ENCODE measurements at regions not wholly inside any gene's neighbourhood (a gene's known extent, or its start where the extent isn't known, plus 50 kb on each side); places are given as distances from the start of the nearest gene placed in this dataset.

DNA sequence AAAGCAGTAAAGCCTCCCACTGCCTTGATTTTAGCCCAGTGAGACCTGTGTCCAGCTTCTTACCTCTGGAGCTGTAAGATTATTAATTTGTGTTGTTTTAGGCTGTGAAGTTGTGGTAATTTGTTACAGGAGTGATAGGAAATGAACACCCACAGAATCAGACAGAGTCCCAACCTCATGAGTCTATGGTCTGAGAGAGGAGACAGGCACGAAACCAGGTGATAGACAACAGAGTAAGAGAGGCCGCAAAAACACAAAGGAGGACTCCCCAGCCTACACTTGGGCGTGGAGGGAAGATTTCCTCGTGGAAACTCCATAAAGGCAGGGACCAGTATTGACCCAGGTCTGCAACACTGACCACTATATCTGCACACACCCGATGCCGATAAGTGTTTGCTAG, 234.6 kb upstream of the JUN start:
- no peak overlapping the region for H2BK120ac ChIP-seq (replicated peaks; ENCODE audit: low read depth, low read length)
- ChIA-PET CTCF (ENCODE audit: partially characterized antibody) (no interaction called here), POLR2A (ENCODE audit: partially characterized antibody) (no interaction called here)
- no peak overlapping the region for H2AFZ ChIP-seq (ENCODE audit: low read length)
- H4K91ac ChIP-seq (replicated peaks; ENCODE audit: insufficient read length, low read length) = no peak overlapping the region
- H3K36me3 ChIP-seq (ENCODE audit: control insufficient read depth in 2 of 4, insufficient read depth in 4 of 4, low read length in 3 of 4) = no peaks in the 10 kb centered on the region
- H3K23me2 ChIP-seq (ENCODE audit: low read depth, low read length) = no peaks in the 10 kb centered on the region
- no peak overlapping the region for H3K23ac ChIP-seq (ENCODE audit: insufficient read length)
- DNase-seq (ENCODE audit: low read depth in 1 of 2, low spot score in 2 of 2) (no peak), FAIRE-seq (no peak)
- no peak overlapping the region for H4K8ac ChIP-seq (ENCODE audit: extremely low read depth, insufficient read depth, low read length)
- H2BK20ac ChIP-seq (ENCODE audit: low read length) = no peak overlapping the region; the same call in 1 of the 2 replicates
- no peaks in the 10 kb centered on the region; a peak in 1 of 7 replicates for H3K27me3 ChIP-seq (replicated peaks in 1 of 4; ENCODE audit: control insufficient read depth in 3 of 4, extremely low read depth in 1 of 4, insufficient read depth in 3 of 4, low read length in 3 of 4)
- H2BK15ac ChIP-seq (ENCODE audit: low read length) = no peak overlapping the region
- no peak overlapping the region for H2AK5ac ChIP-seq (ENCODE audit: low read depth, low read length)
- peaks cover 4 to 8% (median 6%) of the 10 kb centered on the region in 4 experiments; a peak in 6 of 7 replicates for H3K4me1 ChIP-seq (replicated peaks in 1 of 4; ENCODE audit: control insufficient read depth in 3 of 4, insufficient read depth in 4 of 4, low read length in 3 of 4)
- H2BK5ac ChIP-seq (ENCODE audit: low read depth, low read length) = no peak overlapping the region
- no peak overlapping the region for H3K14ac ChIP-seq (ENCODE audit: insufficient read length)
- no peaks in the 10 kb centered on the region for H3K79me2 ChIP-seq (ENCODE audit: control insufficient read depth in 1 of 2, insufficient read depth in 2 of 2, low read length in 2 of 2)
- no peak overlapping the region for H3K4ac ChIP-seq (replicated peaks; ENCODE audit: insufficient read length, low read depth, low read length)
- H3K4me2 ChIP-seq (ENCODE audit: insufficient read depth in 1 of 2, low read depth in 2 of 2, low read length in 2 of 2) = no peak overlapping the region
- H3K9me3 ChIP-seq (ENCODE audit: insufficient read depth in 2 of 2, low read depth in 1 of 2, low read length in 1 of 2) = peaks cover 0 to 5% of the 10 kb centered on the region in 2 experiments; a peak in 1 of 4 replicates
- H3K4me3 ChIP-seq (ENCODE audit: extremely low read depth in 1 of 4, insufficient read depth in 2 of 4, low read depth in 3 of 4, low read length in 4 of 4) = no peak overlapping the region
- H3K56ac ChIP-seq (replicated peaks; ENCODE audit: insufficient read length, low read depth, low read length) = no peak overlapping the region
- H2BK12ac ChIP-seq (ENCODE audit: low read depth, low read length) = no peak overlapping the region
- 95% methylated on average over 6 of the region's 6 CpGs; no CpG with 5 or more reads in 1 of the 2 experiments for WGBS, 2 experiments (ENCODE audit: extremely low coverage in 1 of 2, insufficient coverage in 1 of 2, insufficient read length in 1 of 2, insufficient replicate concordance in 2 of 2, low coverage in 1 of 2, low lambda C conversion rate in 2 of 2, missing lambda C conversion rate in 1 of 2)
- H3K18ac ChIP-seq (ENCODE audit: extremely low read depth, low read length) = no peak overlapping the region
- no peaks in the 10 kb centered on the region for H4K20me1 ChIP-seq (replicated peaks in 1 of 2; ENCODE audit: control insufficient read depth in 1 of 2, insufficient read depth in 2 of 2, low read length in 2 of 2)
- H3K79me1 ChIP-seq (ENCODE audit: low read depth, low read length) = no peaks in the 10 kb centered on the region
- no peak overlapping the region for H3K9ac ChIP-seq (replicated peaks in 1 of 4; ENCODE audit: extremely low read depth in 1 of 4, low read depth in 3 of 4, low read length in 3 of 4)
- TF ChIP-seq RBBP5 (IDR thresholded peaks at IDR 0.05; ENCODE audit: borderline replicate concordance, low read depth, low read length) = no peak
- H3K27ac ChIP-seq (ENCODE audit: low read depth, low read length) = no peak overlapping the region
- no peak overlapping the region for H4K5ac ChIP-seq (ENCODE audit: insufficient read length, low read depth, low read length)

All from H1 (cell line).